Endothelial cell of umbilical vein (primary cell): ENCODE measurements at regions not wholly inside any gene's neighbourhood (a gene's known extent, or its start where the extent isn't known, plus 50 kb on each side); places are given as distances from the start of the nearest gene placed in this dataset.

Experiments used
- BruUV-seq: library from RNA; stranded (reverse); fragments of 400-500 nt; replicated peaks from 2 replicates; lab custom pipeline; 2021; lab: Mats Ljungman, UMichigan
- CTCF ChIA-PET: fragments of 300-600, 350-600 bp; sonication (Branson Sonifier 250); formaldehyde crosslinking; loops from one replicate; lab custom pipeline; 2021; ENCODE audit warnings: antibody characterized with exemption, inconsistent platforms; lab: Charles Lee
- POLR2A ChIA-PET: fragments of 300-600, 350-600 bp; sonication (Branson Sonifier 250); formaldehyde crosslinking; loops from one replicate; lab custom pipeline; 2021; ENCODE audit warnings: antibody characterized with exemption, inconsistent platforms; lab: Charles Lee
- DNase-seq: peaks from one replicate; pipeline ENCODE4 v3.0.0-alpha.2; 2011; ENCODE audit warnings: low read depth, low spot score
- FAIRE-seq: peaks from 2 replicates; lab custom pipeline; 2011; peaks lifted over from hg19 to GRCh38; lab: Jason Lieb, UNC
- H2AFZ ChIP-seq: 2 replicates; pipeline ENCODE4 v1.6.0; 2012; ENCODE audit warnings: low read depth, low read length, control low read depth, inconsistent platforms
- H3K27ac ChIP-seq: 2 replicates; pipeline ENCODE4 v1.5.1; 2011; ENCODE audit warnings: low read depth, mild to moderate bottlenecking, control low read depth, low read length, moderate library complexity; ENCODE audit not compliant: insufficient read depth
- H3K27me3 ChIP-seq, 2 experiments: 2 replicates each; pipeline versions ENCODE4 v1.6.0 to v1.6.1; 2011; ENCODE audit warnings: low read length in 2 of 2, mixed read lengths in 1 of 2; ENCODE audit not compliant: control insufficient read depth in 2 of 2, insufficient read depth in 2 of 2
- H3K36me3 ChIP-seq, 2 experiments: 2 replicates in 1 of 2; 3 replicates in 1 of 2; pipeline ENCODE4 v1.5.1; 2011; ENCODE audit warnings: low read length in 2 of 2, mild to moderate bottlenecking in 1 of 2, moderate library complexity in 1 of 2; ENCODE audit not compliant: control insufficient read depth in 2 of 2, insufficient read depth in 2 of 2; ENCODE audit errors: extremely low read depth in 1 of 2
- H3K4me1 ChIP-seq: 3 replicates; pipeline ENCODE4 v1.5.1; 2011; ENCODE audit warnings: mild to moderate bottlenecking, low read length; ENCODE audit not compliant: control insufficient read depth, insufficient read depth; ENCODE audit errors: extremely low read depth
- H3K4me2 ChIP-seq: 2 replicates; pipeline ENCODE4 v1.6.1; 2011; ENCODE audit warnings: low read length, control low read depth, mixed read lengths; ENCODE audit not compliant: insufficient read depth
- H3K4me3 ChIP-seq, 3 experiments: fragments of 200-600 bp in 1 of 3; sonication (generic), shearing (Covaris generic) in 1 of 3; replicated peaks in 1 of 3; 2 replicates each; pipeline ENCODE4 v1.5.1; 2011 to 2016; ENCODE audit warnings: control low read depth in 3 of 3, low read length in 3 of 3, mild to moderate bottlenecking in 2 of 3, inconsistent platforms in 1 of 3, low read depth in 1 of 3, moderate library complexity in 1 of 3; ENCODE audit not compliant: insufficient read depth in 1 of 3
- H3K79me2 ChIP-seq: 2 replicates; pipeline ENCODE4 v1.6.0; 2012; ENCODE audit warnings: low read length, inconsistent platforms; ENCODE audit not compliant: control insufficient read depth, insufficient read depth
- H3K9ac ChIP-seq: replicated peaks from 2 replicates; pipeline ENCODE3; 2011; ENCODE audit warnings: low read length, control low read depth; ENCODE audit not compliant: insufficient read depth; ENCODE audit errors: extremely low read depth
- H3K9me1 ChIP-seq: replicated peaks from 3 replicates; pipeline ENCODE4 v1.6.0; 2011; ENCODE audit warnings: mild to moderate bottlenecking, low read length; ENCODE audit not compliant: control insufficient read depth, insufficient read depth; ENCODE audit errors: extremely low read depth
- H3K9me3 ChIP-seq: replicated peaks from 2 replicates; pipeline ENCODE4 v1.5.1; 2012; ENCODE audit warnings: low read length, inconsistent platforms; ENCODE audit not compliant: control insufficient read depth, insufficient read depth
- H4K20me1 ChIP-seq: replicated peaks from 2 replicates; pipeline ENCODE3; 2011; ENCODE audit warnings: mild to moderate bottlenecking, low read length; ENCODE audit not compliant: control insufficient read depth, insufficient read depth; ENCODE audit errors: extremely low read depth
- CTCF ChIP-seq, 2 donors: IDR thresholded peaks; 1 replicate in 1 of 2; 2 replicates in 1 of 2; pipeline ENCODE4 v1.5.1; 2011; ENCODE audit warnings: low read length in 2 of 2, mild to moderate bottlenecking in 2 of 2, moderate library complexity in 2 of 2, control low read depth in 1 of 2, inconsistent platforms in 1 of 2, low read depth in 1 of 2; ENCODE audit not compliant: insufficient read depth in 1 of 2; ENCODE audit errors: extremely low read depth in 1 of 2
- EZH2 ChIP-seq: IDR thresholded peaks from 2 replicates; pipeline ENCODE4 v1.6.1; 2012; ENCODE audit warnings: borderline replicate concordance, low read depth, mild to moderate bottlenecking, moderate library complexity, low read length, inconsistent platforms; ENCODE audit not compliant: severe bottlenecking
- FOS ChIP-seq: IDR thresholded peaks from 2 replicates; pipeline ENCODE4 v1.6.1; 2011; ENCODE audit warnings: mild to moderate bottlenecking, low read length, moderate library complexity, borderline replicate concordance; ENCODE audit not compliant: insufficient read depth
- GATA2 ChIP-seq: IDR thresholded peaks from 2 replicates; pipeline ENCODE4 v1.7.0; 2011; ENCODE audit warnings: low read depth, mild to moderate bottlenecking, moderate library complexity, mixed read lengths, low read length; ENCODE audit not compliant: insufficient read length, insufficient read depth
- JUN ChIP-seq: IDR thresholded peaks from 2 replicates; pipeline ENCODE4 v1.6.1; 2011; ENCODE audit warnings: borderline replicate concordance, low read depth; ENCODE audit not compliant: insufficient read length, insufficient read depth
- MAX ChIP-seq: IDR thresholded peaks from 2 replicates; pipeline ENCODE4 v1.6.1; 2011; ENCODE audit not compliant: insufficient read depth, insufficient read length
- MYC ChIP-seq: IDR thresholded peaks from one replicate; pipeline ENCODE4 v1.6.1; 2011; ENCODE audit warnings: mild to moderate bottlenecking, low read depth, low read length
- POLR2A ChIP-seq: IDR thresholded peaks from 2 replicates; pipeline ENCODE4 v1.6.1; 2012; ENCODE audit warnings: low read depth, mild to moderate bottlenecking, control low read depth, low read length
- POLR2AphosphoS5 ChIP-seq: IDR thresholded peaks from 2 replicates; pipeline ENCODE4 v1.6.1; 2012; ENCODE audit warnings: low read depth, mild to moderate bottlenecking, control low read depth, low read length, moderate library complexity; ENCODE audit not compliant: insufficient read depth
- dilution Hi-C: fragments of 300-500 bp; cut with MboI; formaldehyde crosslinking; loops from one replicate; pipeline ENCODE4 v1.15.0; 2019; ENCODE audit warnings: low sequenced_read_pairs; ENCODE audit not compliant: extremely low pct_ligation_motif_present
- intact Hi-C: fragments of 100-400 bp; cut with micrococcal nuclease; formaldehyde crosslinking; loops from one replicate; pipeline ENCODE4 v1.10.0; 2022

GRCh38 chr4:63869370-63869769 lies 539.9 kb downstream of the TECRL start:
- Histone ChIP-seq H3K9me1 (no peaks in the 10 kb centered on the region), H3K4me1 (no peaks in the 10 kb centered on the region), H3K4me2 (no peak overlapping the region), H3K36me3 (no peaks in the 10 kb centered on the region), H3K9me3 (no peaks in the 10 kb centered on the region), H3K9ac (no peak overlapping the region), H3K27ac (no peak overlapping the region), H3K27me3 (no peaks in the 10 kb centered on the region), H4K20me1 (no peaks in the 10 kb centered on the region), H2AFZ (no peak overlapping the region), H3K4me3 (no peak overlapping the region), H3K79me2 (no peaks in the 10 kb centered on the region)
- dilution Hi-C loops = no loop called here
- FAIRE-seq (no peak), DNase-seq (no peak)
- POLR2A ChIA-PET = no interaction called here
- TF ChIP-seq JUN = no peak
- no peak for TF ChIP-seq POLR2AphosphoS5
- no peak for TF ChIP-seq FOS
- no peak for TF ChIP-seq EZH2
- no peak for TF ChIP-seq POLR2A
- no TSS peak for BruUV-seq
- CTCF ChIA-PET = no interaction called here
- intact Hi-C loops = no loop called here

GRCh38 chr4:63851496-63851895 lies 557.8 kb downstream of the TECRL start:
- intact Hi-C loops (no loop called here), dilution Hi-C loops (no loop called here)
- Histone ChIP-seq H3K27me3 (no peaks in the 10 kb centered on the region), H4K20me1 (no peaks in the 10 kb centered on the region), H3K4me2 (no peak overlapping the region), H3K9me3 (peaks cover 3% of the 10 kb centered on the region), H3K9me1 (no peaks in the 10 kb centered on the region), H3K36me3 (no peaks in the 10 kb centered on the region), H2AFZ (no peak overlapping the region), H3K27ac (no peak overlapping the region), H3K79me2 (no peaks in the 10 kb centered on the region), H3K4me3 (no peak overlapping the region), H3K4me1 (no peaks in the 10 kb centered on the region), H3K9ac (no peak overlapping the region)
- TF ChIP-seq POLR2A (no peak), POLR2AphosphoS5 (no peak), MAX (no peak), CTCF (IDR thresholded peaks at IDR 0.05; ENCODE audit: extremely low read depth in 1 of 2, insufficient read depth in 1 of 2, low read depth in 1 of 2, low read length in 2 of 2) (no peak), FOS (no peak), EZH2 (no peak), GATA2 (no peak), JUN (no peak), MYC (no peak)
- DNase-seq = no peak
- ChIA-PET CTCF (no interaction called here), POLR2A (no interaction called here)
- no TSS peak for BruUV-seq
- FAIRE-seq = no peak
